ENCODE measurements at regions not wholly inside any gene's neighbourhood (a gene's known extent, or its start where the extent isn't known, plus 50 kb on each side); places are given as distances from the start of the nearest gene placed in this dataset.
"Not testable (repeated sequence)": the region's sequence is repeated elsewhere in the genome, so short reads cannot be mapped to it uniquely, and the experiment has no call there.

- DNase-seq: no peak
Measured at GRCh38 chr9:30519166-30519565, 1865.3 kb upstream of the ACO1 start.

GRCh38 chr9:30519756-30520155 lies 1864.7 kb upstream of the ACO1 start:
- DNase-seq: no peak

- DNase-seq: no peak
Measured at GRCh38 chr9:30522061-30522460, 1862.4 kb upstream of the ACO1 start.

- DNase-seq: no peak
Measured at GRCh38 chr9:30522486-30522885, 1862.0 kb upstream of the ACO1 start.

- DNase-seq: no peak
Measured at GRCh38 chr9:30524311-30524710, 1860.1 kb upstream of the ACO1 start.

- no peak for DNase-seq
Measured at GRCh38 chr9:30534455-30534854, 1850.0 kb upstream of the ACO1 start.

GRCh38 chr9:30534896-30535295 lies 1849.5 kb upstream of the ACO1 start:
- no peak for DNase-seq

GRCh38 chr9:30536494-30536893 lies 1847.9 kb upstream of the ACO1 start:
- no peak for DNase-seq

- not testable (repeated sequence) for DNase-seq
Measured at GRCh38 chr9:30539696-30540095, 1844.7 kb upstream of the ACO1 start.

GRCh38 chr9:30574355-30575151 lies 1809.9 kb upstream of the ACO1 start:
- DNase-seq: no peak

- no peak for DNase-seq
Measured at GRCh38 chr9:30575218-30575617, 1809.2 kb upstream of the ACO1 start.

GRCh38 chr9:30575691-30576090 lies 1808.8 kb upstream of the ACO1 start:
- no peak for DNase-seq

- no peak for DNase-seq
Measured at GRCh38 chr9:30579810-30580209, 1804.6 kb upstream of the ACO1 start.

GRCh38 chr9:30582240-30582639 lies 1802.2 kb upstream of the ACO1 start:
- DNase-seq: no peak

GRCh38 chr9:30584559-30584958 lies 1799.9 kb upstream of the ACO1 start:
- DNase-seq: no peak

GRCh38 chr9:30591461-30591860 lies 1793.0 kb upstream of the ACO1 start:
- DNase-seq: no peak

GRCh38 chr9:30597608-30598007 lies 1786.8 kb upstream of the ACO1 start:
- DNase-seq: no peak

GRCh38 chr9:30605936-30606335 lies 1778.5 kb upstream of the ACO1 start:
- no peak for DNase-seq

- no peak for DNase-seq
Measured at GRCh38 chr9:30609713-30610112, 1774.7 kb upstream of the ACO1 start.

- not testable (repeated sequence) for DNase-seq
Measured at GRCh38 chr9:30616782-30617181, 1767.7 kb upstream of the ACO1 start.

GRCh38 chr9:30622561-30622960 lies 1761.9 kb upstream of the ACO1 start:
- DNase-seq: no peak

- DNase-seq: no peak
Measured at GRCh38 chr9:30628915-30629567, 1755.4 kb upstream of the ACO1 start.

- DNase-seq: no peak
Measured at GRCh38 chr9:30630459-30630858, 1754.0 kb upstream of the ACO1 start.

- not testable (repeated sequence) for DNase-seq
Measured at GRCh38 chr9:30646639-30647038, 1737.8 kb upstream of the ACO1 start.

- DNase-seq: no peak
Measured at GRCh38 chr9:30661925-30662324, 1722.5 kb upstream of the ACO1 start.

All from NCI-H2107 (cell line).